Fibroblast of villous mesenchyme (primary cell): ENCODE measurements at regions not wholly inside any gene's neighbourhood (a gene's known extent, or its start where the extent isn't known, plus 50 kb on each side); places are given as distances from the start of the nearest gene placed in this dataset.
A peak's percentile ranks its signal among the peaks of the same experiment; 100 is the strongest.

Experiments
- DNase-seq: peaks from one replicate; pipeline ENCODE4 v3.0.0-alpha.2; 2010; ENCODE audit warnings: low read depth
- H3K4me3 ChIP-seq: 2 replicates; pipeline ENCODE4 v1.5.1; 2011; ENCODE audit warnings: low read depth, mild to moderate bottlenecking, low read length
- CTCF ChIP-seq: IDR thresholded peaks from 2 replicates; pipeline ENCODE4 v1.5.1; 2012; ENCODE audit warnings: low read depth, mild to moderate bottlenecking, low read length; ENCODE audit not compliant: insufficient read depth

GRCh38 chr2:215691346-215691745 lies 255.5 kb upstream of the FN1 start:
- no peak for DNase-seq
- no peak for TF ChIP-seq CTCF
- H3K4me3 ChIP-seq, result no peak overlapping the region

DNA sequence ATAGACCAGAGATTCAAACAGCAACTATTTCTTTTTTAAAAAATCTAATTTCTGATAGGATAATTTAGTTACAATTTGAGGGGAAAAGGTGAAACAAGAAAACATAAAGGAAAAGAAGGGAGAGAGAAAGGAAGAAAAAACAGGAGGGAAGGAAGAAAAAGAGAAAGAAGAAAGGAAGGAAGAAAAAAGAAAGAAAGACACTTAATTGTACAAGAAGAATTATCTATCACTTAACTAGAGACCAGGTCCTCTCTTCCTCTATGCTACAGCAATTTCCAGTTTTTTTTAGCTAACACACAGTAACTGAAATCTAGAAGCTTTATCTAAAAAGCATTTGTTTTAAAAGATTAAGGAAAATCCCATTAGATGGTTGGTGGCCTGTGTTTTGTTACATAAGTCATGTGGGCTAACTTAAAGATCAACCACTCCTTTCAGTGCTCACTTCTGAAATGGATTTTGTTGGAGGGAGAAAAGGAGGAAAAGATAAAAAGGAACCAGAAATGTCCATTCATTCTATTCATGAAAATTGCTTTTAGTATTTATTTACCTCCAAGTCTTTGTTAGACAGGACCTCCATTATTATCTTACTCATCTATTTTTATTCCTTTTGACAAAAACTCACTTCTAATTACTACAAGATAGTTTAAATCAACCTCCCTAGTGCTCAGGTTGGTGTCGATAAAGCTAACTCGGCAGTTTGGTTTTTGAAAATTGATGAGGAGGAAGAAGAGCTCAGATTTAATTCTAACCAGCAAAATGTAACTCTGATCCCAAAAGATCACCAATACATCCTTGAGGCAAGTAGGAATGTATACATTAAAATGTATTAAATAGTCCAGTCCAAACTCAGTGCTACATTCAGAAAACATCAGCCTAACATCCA lies 251.5 kb upstream of the FN1 start:
- DNase-seq, result no peak
- no peak for TF ChIP-seq CTCF
- no peak overlapping the region for H3K4me3 ChIP-seq

DNA sequence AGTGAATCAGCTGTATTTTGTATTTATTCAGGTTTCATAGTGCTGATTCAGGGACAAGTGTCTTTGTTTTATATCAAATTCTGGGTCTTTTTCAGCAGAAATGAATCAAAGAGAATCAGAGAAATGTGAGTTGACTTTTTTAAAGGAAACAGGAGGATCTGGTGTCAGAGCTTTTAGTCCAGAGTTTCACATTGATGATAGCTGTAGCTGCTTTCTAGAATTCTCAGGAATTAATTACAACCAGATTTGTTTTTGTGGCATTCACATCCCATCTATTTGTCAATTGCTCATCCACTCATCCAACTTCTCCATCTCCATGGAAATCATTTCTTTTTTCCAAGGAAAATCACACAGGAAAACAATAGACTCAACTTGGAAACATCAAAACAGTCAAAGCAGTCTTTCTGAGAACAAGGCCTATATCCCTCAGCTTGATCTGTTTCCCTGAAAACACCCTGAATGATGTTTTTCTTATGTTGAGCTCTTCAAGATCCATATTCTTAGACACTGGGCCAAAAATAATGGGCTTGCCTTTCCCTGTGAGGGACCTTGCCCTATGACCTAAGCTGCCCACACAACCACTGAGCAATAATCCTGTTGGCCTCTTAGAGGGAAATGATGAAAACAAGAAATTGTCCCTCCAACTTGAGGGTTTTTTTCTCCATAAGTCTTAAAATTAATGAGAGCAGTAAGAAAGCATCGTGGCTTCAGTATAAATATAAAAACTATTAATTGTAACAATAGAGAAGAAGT lies 249.5 kb upstream of the FN1 start:
- H3K4me3 ChIP-seq, result no peak overlapping the region
- no peak for DNase-seq
- TF ChIP-seq CTCF, result no peak

GRCh38 chr2:215684448-215685237 lies 248.8 kb upstream of the FN1 start:
- no peak overlapping the region for H3K4me3 ChIP-seq
- peak; percentile 73 for DNase-seq
- TF ChIP-seq CTCF, result no peak

GRCh38 chr2:215683295-215683694 lies 247.4 kb upstream of the FN1 start:
- H3K4me3 ChIP-seq, result no peak overlapping the region
- no peak for TF ChIP-seq CTCF
- no peak for DNase-seq

DNA sequence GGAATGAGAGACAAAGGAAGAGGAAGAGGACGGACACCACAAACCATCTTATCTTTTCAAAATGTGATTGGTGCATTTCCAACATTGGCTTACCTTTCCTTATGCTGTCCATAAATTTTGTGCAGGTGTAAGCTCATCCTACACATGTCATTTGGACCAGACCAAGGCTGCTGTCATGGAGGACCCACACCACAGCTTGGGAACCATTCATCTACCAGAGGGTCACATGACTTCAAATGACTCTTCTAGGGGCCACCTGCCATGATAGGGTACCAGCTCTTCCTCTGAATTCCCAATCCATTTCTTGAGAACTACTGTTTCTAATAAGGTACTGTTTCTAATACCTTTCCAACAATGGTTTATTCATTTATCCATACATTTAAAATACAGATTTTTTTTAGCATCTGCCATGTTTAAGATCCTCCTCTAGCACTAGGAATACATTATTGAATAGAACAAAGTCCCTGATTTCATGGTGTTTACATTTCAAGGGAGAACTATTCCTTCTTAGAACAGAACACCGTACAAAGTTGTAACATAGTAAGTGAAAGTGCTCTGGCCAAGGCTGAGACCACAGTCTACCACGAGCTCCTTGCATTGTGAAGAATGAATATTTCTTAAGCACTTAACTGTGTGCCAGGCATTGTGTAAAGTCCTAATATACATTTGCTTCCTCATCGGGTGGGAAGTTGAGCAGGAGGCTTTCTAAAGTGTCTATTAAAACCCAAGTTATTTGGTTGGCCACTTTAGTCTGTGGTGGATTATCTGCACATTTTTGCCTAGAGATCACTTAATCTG lies 246.1 kb upstream of the FN1 start:
- H3K4me3 ChIP-seq, result no peak overlapping the region
- no peak for DNase-seq
- TF ChIP-seq CTCF, result no peak
